Rectal smooth muscle tissue (tissue), 1 donor: ENCODE measurements at regions not wholly inside any gene's neighbourhood (a gene's known extent, or its start where the extent isn't known, plus 50 kb on each side); places are given as distances from the start of the nearest gene placed in this dataset.

Experiments used
- H3K27ac ChIP-seq: one replicate; pipeline ENCODE4 v1.7.0; 2013; ENCODE audit warnings: low read depth, low read length, inconsistent platforms
- H3K27me3 ChIP-seq: one replicate; pipeline ENCODE4 v1.7.0; 2013; ENCODE audit warnings: low read length; ENCODE audit not compliant: control insufficient read depth, insufficient read depth
- H3K36me3 ChIP-seq: one replicate; pipeline ENCODE4 v1.7.0; 2013; ENCODE audit warnings: low read length; ENCODE audit not compliant: control insufficient read depth, insufficient read depth
- H3K4me1 ChIP-seq: one replicate; pipeline ENCODE4 v1.7.0; 2013; ENCODE audit warnings: low read length; ENCODE audit not compliant: control insufficient read depth, insufficient read depth
- H3K4me3 ChIP-seq: one replicate; pipeline ENCODE4 v1.7.0; 2013; ENCODE audit warnings: low read length
- H3K9ac ChIP-seq: one replicate; pipeline ENCODE4 v1.7.0; 2013; ENCODE audit warnings: low read length

DNA sequence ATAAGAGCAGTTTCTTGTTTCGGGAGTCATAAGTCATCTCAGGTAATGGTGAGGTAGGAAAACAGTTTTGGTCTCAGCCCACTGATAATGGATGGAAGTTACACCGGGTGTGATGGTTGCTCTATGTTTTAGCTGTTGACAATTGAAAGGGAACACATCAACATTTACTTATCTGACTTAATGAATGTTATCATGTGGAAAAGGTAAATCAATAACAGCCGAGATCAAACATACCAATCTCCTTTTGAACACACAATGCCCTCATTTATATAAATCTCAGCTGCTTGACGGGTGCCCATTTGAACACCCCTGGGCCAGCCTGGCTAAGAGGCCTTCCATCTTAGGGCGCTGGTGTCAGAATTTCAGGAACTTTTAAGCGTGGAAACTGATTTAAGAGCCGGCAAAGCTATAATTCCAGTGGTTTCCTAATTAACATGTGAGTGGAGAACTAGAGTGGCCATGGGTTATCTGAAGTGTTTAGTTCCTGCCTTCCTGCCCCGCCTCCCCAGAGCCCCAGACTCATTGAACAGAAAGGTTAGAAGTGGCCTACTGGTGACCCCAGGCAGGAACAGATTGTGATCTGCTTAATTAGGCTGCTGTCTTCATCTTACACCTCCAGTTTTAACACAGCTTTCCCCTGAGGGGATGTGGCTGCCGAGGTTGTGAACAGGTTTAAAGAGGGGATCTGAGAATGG, 572.7 kb downstream of the FGF9 start:
- no peaks in the 10 kb centered on the region for H3K27me3 ChIP-seq
- H3K9ac ChIP-seq, result no peak overlapping the region
- H3K27ac ChIP-seq, result no peak overlapping the region
- no peak overlapping the region for H3K4me3 ChIP-seq
- no peaks in the 10 kb centered on the region for H3K4me1 ChIP-seq
- H3K36me3 ChIP-seq, result no peaks in the 10 kb centered on the region

DNA sequence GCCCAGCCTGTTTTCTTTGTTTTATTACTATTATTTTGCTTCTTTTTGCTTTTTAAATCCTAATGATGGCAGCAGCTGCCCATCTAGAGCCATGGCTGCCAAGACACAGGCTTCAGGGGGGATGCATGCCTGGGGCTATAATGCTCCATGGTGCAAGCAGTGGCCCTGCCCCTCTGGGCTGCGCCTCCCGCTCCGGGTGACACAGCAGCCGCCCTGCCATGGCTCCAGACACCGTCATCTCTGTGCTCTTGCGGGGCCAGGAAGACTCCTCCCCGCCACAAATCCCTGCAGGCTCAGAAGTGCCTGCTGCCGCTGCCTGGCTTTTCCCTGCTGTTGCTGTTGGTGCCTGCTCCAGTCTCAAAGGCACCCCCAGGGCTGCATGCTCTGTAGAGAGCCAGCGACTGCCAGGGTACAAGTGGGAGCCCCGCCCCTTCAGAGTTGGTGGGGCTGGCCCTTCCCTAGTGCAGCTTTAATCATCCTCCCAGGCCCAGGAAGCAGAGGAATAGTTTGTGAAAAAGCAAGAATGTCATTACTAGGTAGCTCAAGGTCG, 581.5 kb downstream of the FGF9 start:
- no peak overlapping the region for H3K4me3 ChIP-seq
- H3K9ac ChIP-seq, result no peak overlapping the region
- no peaks in the 10 kb centered on the region for H3K4me1 ChIP-seq
- no peak overlapping the region for H3K27ac ChIP-seq
- H3K27me3 ChIP-seq, result no peaks in the 10 kb centered on the region
- H3K36me3 ChIP-seq, result no peaks in the 10 kb centered on the region

DNA sequence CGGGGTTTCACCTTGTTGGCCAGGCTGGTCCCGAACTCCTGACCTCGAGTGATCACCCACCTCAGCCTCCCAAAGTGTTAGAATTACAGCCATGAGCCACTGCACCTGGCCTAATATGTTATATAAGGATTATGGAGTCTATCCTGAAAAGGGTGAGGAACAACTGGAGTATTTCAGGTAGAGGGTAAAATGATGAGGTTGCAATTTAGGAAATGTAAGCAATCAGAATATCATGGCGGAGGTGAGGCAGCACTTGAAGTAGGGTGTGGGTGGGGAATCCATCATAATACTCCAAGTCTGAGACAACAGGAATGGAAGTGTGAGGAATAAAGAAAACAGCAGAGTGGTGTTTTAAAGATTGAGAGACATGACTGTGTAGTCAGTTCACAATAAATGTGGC, 582.2 kb downstream of the FGF9 start:
- no peaks in the 10 kb centered on the region for H3K36me3 ChIP-seq
- H3K27ac ChIP-seq, result no peak overlapping the region
- H3K4me1 ChIP-seq, result no peaks in the 10 kb centered on the region
- H3K4me3 ChIP-seq, result no peak overlapping the region
- no peaks in the 10 kb centered on the region for H3K27me3 ChIP-seq
- H3K9ac ChIP-seq, result no peak overlapping the region

DNA sequence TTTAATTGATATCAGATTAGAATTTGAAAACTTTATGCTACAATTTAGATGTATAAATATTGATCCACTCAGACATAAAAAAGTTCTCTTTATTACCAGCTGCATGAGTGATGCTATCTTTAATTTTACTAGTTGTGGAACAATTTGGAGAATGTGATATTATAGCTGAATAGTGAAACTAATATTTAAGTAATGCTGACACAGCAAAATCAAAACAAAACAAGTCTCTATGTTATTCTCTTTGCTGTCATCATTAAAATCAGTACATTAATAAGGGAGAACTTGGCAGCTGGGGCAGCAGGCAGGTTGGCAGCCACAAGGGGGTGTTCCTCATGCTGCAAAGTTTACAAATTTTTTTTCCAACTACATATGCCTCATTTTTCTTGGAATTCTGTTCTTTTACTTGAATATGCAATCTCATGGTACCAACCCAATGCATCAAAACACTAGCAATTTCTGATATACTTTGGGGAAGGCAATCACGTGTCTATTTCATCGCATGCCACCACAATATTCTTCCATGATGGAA, 585.3 kb downstream of the FGF9 start:
- Histone ChIP-seq H3K27ac (no peak overlapping the region), H3K4me3 (no peak overlapping the region), H3K27me3 (no peaks in the 10 kb centered on the region), H3K36me3 (no peaks in the 10 kb centered on the region), H3K4me1 (no peaks in the 10 kb centered on the region), H3K9ac (no peak overlapping the region)

DNA sequence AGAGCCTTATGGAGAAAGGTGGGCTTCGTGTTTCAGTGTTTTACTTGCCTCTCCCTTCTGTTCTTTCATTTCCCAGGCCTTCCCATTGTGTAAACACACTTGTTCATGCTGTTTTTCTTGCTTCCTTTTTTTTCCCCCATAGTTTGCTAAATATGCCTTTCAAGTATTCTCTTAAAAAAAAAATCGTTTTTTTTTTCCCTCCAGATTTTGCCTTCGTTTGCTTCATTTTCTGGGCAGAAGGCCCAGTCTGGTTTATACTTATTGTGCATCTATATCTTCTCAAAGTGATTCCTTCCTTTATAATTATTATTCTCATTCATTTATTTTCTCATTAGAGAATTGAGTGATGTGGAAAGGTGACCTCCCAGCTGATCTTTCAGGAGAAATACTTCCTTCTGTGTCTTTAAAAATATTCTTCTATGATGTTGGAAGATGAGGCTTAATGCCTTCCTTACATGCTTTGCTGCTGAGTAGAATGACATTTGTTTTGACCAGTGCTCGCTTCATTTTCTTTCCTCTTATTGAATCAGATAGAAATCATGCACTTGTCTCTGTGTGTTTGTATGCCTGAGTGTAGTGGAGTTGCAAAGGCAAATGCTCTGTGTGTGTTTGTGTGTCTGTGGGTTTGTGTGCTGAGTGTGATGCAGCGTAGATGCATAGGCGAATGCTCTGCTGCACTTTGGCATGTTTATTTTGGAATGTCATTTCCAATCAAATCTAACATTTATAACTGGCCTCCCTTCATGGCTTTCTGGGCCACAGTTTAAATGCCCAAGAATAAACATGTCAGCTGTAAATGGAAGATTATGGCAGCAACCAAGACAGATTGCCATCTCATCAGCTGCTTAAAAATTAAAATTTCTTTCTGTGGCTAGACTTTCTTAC, 591.4 kb downstream of the FGF9 start:
- Histone ChIP-seq H3K4me3 (no peak overlapping the region), H3K27me3 (no peaks in the 10 kb centered on the region), H3K27ac (no peak overlapping the region), H3K9ac (no peak overlapping the region), H3K36me3 (no peaks in the 10 kb centered on the region), H3K4me1 (no peaks in the 10 kb centered on the region)

DNA sequence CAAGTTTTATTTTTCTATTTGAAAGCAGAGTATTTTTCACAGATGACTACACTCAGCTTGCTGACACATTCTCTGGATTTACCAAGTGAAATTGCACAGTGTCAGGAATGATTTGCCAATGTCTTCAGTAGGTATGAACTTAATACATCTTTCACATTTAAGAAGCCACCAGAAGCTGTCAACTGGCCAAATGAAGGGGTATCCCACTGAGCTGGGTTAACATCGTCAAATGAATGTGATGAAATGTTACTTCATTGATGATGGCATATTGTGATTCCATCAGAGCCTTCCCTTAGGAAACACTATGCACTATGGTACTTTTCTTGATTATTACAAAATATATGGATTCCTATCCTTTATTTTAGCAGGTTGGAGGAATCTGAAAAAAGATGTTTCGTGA, 592.3 kb downstream of the FGF9 start:
- no peaks in the 10 kb centered on the region for H3K4me1 ChIP-seq
- no peak overlapping the region for H3K9ac ChIP-seq
- no peaks in the 10 kb centered on the region for H3K27me3 ChIP-seq
- H3K27ac ChIP-seq, result no peak overlapping the region
- no peak overlapping the region for H3K4me3 ChIP-seq
- H3K36me3 ChIP-seq, result no peaks in the 10 kb centered on the region

DNA sequence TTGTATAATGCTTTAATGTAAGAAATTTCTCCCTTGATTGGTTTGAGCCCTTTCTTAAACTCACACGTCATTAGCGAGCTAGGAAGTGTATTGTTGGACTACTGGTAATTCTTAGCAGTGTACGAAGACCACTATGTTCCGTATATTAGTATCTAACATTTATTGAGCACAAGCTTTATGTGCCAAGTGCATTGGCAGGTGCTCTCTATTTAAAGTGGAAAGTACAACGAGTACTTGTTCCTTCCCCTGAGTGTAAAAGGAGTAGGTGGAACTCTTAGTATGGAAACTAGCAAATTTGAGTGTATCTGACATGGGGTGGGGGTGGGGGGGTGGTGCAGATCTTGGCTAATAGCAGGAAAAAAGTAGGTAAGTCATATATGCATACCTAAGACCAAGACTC, 594.7 kb downstream of the FGF9 start:
- Histone ChIP-seq H3K4me3 (no peak overlapping the region), H3K9ac (no peak overlapping the region), H3K27ac (no peak overlapping the region), H3K4me1 (no peaks in the 10 kb centered on the region), H3K27me3 (no peaks in the 10 kb centered on the region), H3K36me3 (no peaks in the 10 kb centered on the region)

DNA sequence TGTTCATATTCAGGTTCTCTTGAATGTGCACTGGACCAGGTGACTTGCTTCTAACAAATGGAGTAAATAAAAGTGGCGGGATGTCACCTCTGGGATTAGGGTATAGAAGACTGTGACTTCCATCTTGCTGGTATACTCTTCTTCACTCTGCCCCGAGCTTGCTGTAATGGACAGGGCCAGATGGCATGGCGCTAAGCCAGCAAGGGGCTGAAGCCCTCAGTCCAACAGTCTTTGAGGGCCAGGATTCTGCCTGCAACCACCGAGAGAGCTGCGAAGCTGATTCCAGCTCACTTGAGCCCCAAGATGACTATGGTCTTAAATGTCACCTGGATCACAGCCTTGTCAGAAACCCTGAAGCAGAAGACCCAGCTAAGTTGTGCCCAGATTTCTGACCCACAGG, 600.0 kb downstream of the FGF9 start:
- no peaks in the 10 kb centered on the region for H3K27me3 ChIP-seq

DNA sequence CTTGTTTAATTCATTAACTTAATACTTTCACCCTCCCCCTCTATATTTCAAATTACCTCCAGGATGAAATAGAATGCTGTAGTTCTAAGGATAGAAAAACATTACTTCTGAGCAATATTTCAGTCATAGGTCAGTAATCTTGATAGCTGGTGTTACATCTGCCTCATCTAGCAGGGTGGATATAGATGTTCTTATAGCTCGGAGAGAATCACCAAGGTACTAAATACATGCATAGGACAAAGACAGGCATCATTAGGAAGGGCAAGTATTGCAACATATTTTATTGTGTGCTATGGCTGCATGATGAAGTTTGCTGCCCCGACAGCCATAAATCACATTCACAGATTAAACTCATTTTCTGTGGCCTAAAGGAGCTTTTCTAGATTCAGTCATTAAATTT, 601.0 kb downstream of the FGF9 start:
- no peaks in the 10 kb centered on the region for H3K36me3 ChIP-seq
- H3K4me3 ChIP-seq, result no peak overlapping the region
- no peaks in the 10 kb centered on the region for H3K27me3 ChIP-seq
- no peak overlapping the region for H3K9ac ChIP-seq
- no peaks in the 10 kb centered on the region for H3K4me1 ChIP-seq
- H3K27ac ChIP-seq, result no peak overlapping the region

More for the DNA sequence above, 600.0 kb downstream of the FGF9 start:
- Histone ChIP-seq H3K4me3 (no peak overlapping the region), H3K27ac (no peak overlapping the region), H3K9ac (no peak overlapping the region), H3K4me1 (no peaks in the 10 kb centered on the region), H3K36me3 (no peaks in the 10 kb centered on the region)

DNA sequence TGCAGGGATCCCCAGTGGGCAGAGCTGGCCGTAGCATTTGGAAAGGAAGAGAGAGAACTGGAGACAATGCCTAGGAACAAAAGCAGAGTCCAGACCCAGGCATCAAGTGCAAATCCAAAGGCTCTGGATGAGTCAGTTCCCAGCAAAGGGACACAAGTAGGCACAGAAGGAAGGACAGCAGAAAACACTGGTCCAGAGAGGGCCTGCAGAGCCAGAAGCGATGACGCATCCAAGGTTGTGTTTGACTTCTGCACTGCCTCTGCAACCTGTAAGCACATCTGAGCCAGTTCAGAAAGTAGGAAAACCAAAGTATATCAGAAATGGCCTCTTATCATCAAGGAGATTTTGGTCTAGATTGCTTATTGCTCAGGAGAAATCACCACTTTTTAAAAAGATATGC, 604.5 kb downstream of the FGF9 start:
- Histone ChIP-seq H3K36me3 (no peaks in the 10 kb centered on the region), H3K4me3 (no peak overlapping the region), H3K27me3 (no peaks in the 10 kb centered on the region), H3K27ac (no peak overlapping the region), H3K9ac (no peak overlapping the region), H3K4me1 (no peaks in the 10 kb centered on the region)

DNA sequence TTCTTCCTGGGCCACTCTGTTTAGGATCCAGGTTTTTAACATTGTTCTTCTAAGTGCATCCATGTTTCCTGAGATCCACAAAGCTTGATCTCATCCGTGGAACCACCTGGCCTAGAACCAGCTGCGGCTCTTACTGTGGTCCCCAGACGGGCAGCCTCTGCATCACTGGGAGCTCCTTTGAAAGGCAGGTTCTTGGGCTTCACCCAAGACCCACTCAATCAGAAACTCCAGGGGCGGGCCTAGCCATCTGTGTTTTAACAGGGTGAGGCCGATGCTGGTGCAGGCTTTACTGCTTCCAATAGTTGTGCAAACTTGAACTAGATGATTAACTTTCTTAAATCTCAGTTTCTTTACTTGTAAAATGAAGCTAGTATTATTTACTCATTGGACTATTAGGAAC, 605.7 kb downstream of the FGF9 start:
- Histone ChIP-seq H3K36me3 (no peaks in the 10 kb centered on the region), H3K27ac (no peak overlapping the region), H3K27me3 (no peaks in the 10 kb centered on the region), H3K4me3 (no peak overlapping the region), H3K4me1 (no peaks in the 10 kb centered on the region), H3K9ac (no peak overlapping the region)

DNA sequence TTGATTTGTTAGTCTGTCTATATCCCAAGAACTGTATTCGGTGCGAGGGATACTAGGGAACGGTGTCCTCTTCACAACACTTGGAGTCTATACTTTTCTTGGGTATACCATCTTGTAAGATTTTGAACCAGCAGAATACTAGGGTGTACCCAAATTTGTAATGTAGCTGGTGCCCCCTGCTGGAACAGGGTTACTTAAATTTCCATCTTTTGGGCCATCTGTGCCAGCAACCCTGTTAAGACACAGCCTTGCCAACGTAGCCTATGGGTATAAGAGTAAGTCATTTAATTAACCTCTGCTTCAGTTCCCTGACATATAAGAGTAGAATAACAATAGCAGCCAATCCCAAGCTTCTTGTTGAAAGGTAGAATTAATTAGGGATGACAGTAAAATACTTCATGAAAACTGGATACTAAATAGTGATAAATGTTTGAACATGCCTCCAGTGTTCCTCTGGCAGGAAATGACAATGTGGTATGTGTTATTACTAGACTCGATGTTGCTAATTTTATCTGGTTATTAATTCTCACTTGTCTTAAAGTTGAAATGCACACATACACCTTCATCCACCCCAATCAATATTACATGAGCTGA, 607.6 kb downstream of the FGF9 start:
- Histone ChIP-seq H3K4me3 (no peak overlapping the region), H3K36me3 (no peaks in the 10 kb centered on the region), H3K4me1 (no peaks in the 10 kb centered on the region), H3K27ac (no peak overlapping the region), H3K9ac (no peak overlapping the region), H3K27me3 (no peaks in the 10 kb centered on the region)
